HG02885 (cell line): ENCODE measurements at regions not wholly inside any gene's neighbourhood (a gene's known extent, or its start where the extent isn't known, plus 50 kb on each side); places are given as distances from the start of the nearest gene placed in this dataset.

Source experiments
- ATAC-seq: cut with Tn5 transposase; IDR thresholded peaks from one replicate; pipeline ENCODE4 v1.9.1; 2021; ENCODE audit warnings: mild to moderate bottlenecking; ENCODE audit not compliant: unreplicated experiment, poor library complexity

DNA sequence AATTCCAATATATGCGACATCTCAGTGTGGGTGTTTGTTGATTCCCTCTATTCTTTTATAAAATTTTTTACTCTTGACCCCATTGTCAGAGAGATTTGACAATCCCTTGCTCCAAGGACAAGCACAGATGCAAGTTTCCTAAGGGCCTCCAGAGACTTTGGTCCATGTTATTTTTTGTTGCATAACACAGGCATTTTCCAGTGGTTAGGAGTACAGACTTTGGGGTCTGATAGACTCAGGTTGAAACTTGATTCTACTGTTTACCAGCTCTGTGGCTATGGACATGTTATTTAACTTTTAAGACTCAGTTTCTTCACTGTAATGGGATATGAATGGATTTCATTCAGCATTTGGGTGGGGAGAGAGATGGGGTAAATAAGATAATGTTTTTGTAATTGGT is 361.3 kb downstream of the ENC1 start:
- ATAC-seq, result no peak

DNA sequence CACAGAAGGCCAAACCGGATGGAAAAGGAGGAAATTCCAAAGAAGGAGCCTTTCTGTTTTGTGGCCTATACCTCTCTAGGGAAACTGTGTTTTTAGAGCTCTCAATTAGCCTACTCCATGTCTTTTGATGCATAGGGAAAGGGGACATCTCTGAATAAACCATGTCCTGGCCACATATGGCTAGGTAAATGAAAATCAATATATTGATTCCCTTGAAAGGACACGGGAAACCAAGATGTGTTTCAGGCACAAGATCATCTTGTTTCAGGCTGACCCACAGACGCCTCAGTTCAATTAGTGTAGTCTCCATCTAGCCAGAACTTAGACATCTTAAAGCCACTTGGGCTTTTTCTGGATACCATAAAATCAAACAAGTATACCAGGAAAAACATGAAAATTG is 363.1 kb downstream of the ENC1 start:
- ATAC-seq, result no peak

GRCh38 chr5:74275171-74275992 is 365.1 kb downstream of the ENC1 start:
- no peak for ATAC-seq

- no peak for ATAC-seq
These were observed 366.2 kb downstream of the ENC1 start for GRCh38 chr5:74274326-74274725.

- ATAC-seq, result no peak
These were observed 367.6 kb downstream of the ENC1 start for GRCh38 chr5:74272831-74273451.

DNA sequence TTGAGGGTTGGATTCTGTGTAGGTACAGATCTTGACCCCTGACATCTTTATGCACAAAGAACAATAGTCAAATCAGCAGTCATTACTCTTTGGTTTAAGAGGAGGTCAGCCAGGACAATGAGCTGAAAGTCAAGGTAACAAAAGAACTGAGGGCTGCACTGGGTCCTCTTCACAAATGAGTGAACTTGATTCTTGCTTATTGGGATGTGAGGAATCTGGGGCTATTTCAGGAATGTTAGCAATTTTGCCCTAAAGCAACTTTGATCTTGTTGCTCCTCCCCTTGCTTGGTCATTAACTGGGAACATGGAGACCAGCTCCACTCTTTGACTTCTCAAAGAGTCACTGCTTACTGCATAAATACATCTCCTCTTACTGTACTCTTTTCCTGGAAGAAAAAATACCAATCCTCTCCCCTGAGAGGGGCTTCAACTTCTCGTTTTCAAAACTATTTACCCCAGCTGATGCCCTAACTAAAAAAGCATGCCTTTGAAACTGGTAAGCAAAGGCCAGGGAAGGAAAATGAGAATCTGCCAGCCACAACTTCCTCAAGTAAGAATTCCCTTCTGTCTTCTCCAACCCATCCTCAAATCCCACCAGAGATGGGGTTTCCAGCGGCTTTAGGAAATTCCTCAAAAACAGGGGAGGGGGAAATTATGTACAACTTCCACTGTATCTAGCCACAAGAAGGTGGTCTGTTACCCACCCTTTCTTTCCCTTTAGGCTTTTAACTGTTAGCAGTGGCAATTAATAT is 368.3 kb downstream of the ENC1 start:
- ATAC-seq, result no peak

DNA sequence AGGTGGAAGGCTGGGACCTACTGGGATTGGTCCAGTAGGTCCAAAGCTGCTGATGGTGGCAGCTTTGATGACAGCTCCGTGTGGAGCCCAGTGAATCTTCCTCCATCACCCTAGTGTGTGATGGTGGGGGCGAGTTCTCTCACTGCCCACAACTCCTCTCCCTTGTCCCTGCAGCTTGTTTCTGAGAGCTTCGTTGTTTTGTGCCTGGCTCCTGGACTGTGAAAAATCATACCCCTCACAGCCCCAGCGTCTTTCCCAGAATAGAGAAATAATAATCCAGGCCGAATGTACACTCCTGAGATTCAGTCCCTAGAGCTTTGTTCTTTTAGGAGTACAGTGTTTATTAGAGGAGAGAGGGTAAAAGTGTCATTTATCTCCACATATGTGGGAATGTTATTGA is 372.2 kb downstream of the ENC1 start:
- ATAC-seq, result no peak

DNA sequence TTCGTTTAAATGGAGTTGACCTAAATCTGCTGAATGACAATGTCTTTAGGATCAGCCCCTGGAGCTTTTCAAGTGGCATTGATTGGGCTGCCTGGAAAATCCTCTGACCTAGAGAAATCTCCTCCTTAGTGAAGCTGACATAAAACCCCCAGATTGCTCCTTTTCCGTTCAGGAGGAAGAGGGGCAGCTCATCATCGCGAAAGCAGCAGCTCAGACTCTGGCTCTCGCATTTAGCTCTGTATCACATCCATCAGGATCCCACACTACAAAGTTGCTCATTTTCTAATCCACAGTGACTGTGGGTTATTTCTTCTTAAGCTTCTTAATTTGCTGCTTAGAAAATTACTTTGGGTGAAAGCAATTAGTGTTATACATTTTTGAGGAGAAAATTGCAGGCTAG is 373.7 kb downstream of the ENC1 start:
- no peak for ATAC-seq

DNA sequence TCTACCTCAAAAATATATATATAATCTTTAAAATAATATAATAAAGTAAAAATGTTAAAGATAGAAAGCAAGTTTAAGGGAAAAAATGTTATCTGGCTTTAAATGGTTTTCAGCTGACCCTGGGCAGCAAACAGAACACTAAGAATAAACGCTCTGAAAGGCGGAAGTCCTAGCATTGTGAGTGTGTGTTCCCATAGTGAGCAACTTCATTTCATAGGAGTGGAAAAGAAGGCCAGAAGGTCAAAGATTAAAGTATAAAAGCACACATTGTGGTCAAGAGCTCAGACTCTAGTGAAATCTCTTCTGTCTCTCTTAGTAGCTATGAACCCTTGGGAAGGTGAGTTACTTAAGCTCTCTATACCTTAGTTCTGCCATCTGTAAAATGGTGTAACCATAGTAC is 374.4 kb downstream of the ENC1 start:
- no peak for ATAC-seq

DNA sequence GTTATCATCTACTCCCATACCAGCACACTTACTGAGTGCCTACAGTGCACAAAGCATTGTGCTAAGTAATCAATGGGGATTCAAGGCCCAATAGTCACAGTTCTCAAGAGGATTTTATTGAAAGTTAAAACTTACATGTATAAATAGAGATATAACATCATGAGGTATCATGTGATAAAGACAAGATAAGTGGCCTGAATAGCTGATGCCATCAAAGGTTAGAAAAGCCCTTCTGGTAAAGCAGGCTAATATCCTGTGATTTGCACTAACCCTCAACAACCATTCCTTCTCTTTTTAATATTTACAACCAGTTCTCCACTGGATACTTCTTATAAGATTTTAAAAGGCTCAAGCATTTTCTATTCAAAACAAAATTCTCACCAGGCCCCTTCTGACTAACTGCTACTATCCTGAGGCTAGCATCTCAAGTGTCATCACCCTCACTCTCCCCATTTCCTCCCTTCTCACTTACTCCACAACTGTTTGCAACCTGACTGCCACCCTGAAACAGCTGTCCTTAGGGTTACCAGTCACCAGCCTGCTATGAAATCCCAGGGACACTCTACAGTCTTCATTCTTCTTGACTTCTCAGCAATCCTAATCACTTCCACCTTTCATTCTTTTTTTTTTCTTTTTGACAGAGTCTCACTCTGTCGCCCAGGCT is 377.9 kb downstream of the ENC1 start:
- no peak for ATAC-seq

GRCh38 chr5:74261866-74262265 is 378.7 kb downstream of the ENC1 start:
- ATAC-seq, result no peak

- ATAC-seq, result no peak
These were observed 379.1 kb downstream of the ENC1 start for GRCh38 chr5:74261421-74261820.

DNA sequence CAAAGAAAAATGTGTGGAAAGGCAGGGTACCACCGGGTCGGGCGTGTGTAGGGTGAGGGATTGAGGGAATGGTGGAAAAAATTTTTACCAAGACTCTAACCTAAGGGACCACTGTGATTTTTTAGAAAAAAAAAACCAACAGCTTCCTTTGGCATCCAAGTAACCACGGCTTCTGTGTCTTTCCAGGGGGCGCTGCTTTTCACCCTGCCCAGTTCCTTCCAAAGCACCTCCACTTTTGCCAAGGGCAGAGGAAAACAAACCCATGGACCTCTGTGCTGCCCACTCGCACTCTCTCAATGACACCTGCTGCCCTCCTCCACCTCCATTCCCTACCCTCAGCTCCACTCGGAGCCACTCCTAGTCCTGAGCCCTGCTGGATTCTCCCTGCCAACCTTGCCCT is 381.0 kb downstream of the ENC1 start:
- no peak for ATAC-seq

DNA sequence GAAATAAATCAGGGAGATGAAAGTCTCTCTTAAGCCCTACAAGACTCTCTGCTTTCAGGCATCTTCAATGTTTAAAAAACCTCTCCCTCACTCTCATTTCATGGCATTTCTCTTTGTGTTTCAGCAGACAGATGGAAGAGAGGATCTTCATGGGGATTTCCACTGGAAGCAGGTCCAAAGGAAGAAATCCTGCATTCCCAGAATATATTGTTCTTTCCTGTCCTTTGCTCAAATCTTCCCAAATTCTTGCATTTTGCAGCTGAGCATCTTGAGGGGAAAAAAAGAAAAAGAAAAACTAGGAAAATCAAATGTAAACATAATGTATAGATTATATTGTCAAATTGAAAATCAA is 382.2 kb downstream of the ENC1 start:
- ATAC-seq, result no peak

DNA sequence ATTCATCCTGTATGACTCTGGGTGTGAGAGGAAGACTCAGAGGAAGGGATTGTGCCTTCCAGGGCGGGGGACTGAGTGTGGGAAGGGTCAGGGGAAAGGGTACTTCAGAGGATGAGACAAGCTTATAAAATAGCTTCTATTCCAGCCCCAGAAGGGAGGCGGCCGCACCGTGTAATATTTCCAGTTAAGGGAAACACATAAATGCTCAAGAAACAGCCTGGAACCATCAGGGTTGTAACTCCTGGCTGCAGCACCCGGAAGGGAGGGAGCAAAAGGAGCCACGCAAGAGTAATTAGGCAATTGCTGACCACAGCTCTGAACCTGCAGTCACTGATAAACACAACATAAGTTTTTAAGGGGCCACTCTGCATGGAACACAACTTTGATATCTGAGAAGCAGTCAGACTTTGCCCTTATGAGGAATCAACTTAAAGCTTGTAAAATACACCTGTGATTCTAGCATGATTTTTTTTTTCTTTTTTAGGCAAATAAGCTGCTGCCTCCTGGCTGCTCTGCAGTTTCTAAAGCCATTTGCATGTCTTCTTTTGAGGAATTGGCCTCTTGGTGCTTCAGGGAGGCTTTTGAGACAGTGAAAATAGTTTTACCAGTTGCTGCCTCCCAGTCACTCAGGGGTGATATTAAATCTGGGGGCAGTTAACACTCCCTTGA is 382.7 kb downstream of the ENC1 start:
- no peak for ATAC-seq

DNA sequence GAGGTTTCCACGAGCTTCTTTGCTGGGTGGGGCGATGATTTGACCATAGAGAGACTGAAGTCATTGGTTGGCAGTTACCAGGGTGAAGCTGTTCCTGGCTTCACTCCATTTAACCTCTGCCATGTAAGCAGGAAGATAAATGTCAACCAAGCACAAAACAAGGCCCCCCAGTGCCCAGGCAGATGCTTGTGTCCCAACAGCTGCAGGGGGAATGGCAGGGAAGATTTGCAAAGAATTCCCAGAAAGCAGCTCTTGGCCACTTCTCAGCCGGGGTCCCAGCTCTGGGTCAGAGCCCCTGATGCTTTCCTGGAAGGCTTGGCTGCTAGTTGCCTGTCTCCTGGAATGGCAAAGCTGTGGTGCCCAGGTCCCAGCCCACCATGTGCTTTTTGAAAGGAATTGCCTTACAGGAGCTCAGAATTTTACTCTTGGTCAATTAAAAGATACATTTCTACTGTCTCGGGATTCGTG is 383.4 kb downstream of the ENC1 start:
- no peak for ATAC-seq

- no peak for ATAC-seq
These were observed 384.7 kb downstream of the ENC1 start for GRCh38 chr5:74255692-74256392.

DNA sequence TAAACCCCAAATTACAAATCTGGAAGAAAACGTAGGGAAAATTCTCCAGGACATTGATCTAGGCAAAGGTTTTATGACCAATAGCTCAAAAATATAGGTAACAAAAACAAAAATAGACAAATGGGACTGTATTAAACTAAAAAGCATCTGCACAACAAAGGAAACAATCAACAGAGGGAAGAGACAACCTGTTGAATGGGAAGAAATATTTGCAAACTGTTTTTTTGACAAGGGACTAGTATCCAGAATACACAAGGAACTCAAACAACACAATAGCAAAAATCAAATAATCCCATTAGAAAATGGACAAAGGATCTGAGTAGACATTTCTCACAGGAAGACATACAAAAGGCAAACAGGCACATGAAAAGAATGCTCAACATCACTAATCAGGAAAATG is 386.3 kb downstream of the ENC1 start:
- no peak for ATAC-seq

DNA sequence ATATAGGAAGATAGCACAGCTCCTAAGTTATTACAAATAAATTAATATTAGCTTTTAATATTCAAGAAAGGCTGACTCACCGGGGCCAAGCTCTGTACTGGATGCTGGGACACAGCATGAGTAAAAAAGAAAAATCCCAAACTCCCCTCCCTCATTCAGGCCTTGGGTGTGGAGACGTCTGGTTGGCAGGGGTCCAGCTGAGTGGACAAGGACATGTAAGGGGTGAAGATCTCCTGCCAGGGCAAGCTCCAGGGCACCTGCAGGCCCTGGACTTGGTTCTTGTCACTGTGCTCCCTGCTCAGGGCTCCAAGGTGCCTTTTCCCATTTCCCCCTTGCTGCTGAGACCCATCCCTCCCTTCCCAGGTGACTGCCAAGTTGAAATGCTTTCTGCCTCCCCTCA is 388.5 kb downstream of the ENC1 start:
- ATAC-seq, result no peak
